H1 (cell line): ENCODE measurements at regions not wholly inside any gene's neighbourhood (a gene's known extent, or its start where the extent isn't known, plus 50 kb on each side); places are given as distances from the start of the nearest gene placed in this dataset.

Experiments used
- CTCF ChIA-PET: fragments of 300-600 bp; sonication (Branson Sonifier 250); formaldehyde crosslinking; loops from one replicate; lab custom pipeline; 2021; ENCODE audit not compliant: partially characterized antibody; lab: Charles Lee
- POLR2A ChIA-PET: fragments of 300-600 bp; sonication (Branson Sonifier 250); formaldehyde crosslinking; loops from one replicate; lab custom pipeline; 2021; ENCODE audit warnings: inconsistent platforms; ENCODE audit not compliant: partially characterized antibody; lab: Charles Lee
- DNase-seq, 2 experiments: peaks; one replicate each; pipeline versions ENCODE4 v3.0.0 to v3.0.0-alpha.2; 2010 to 2022; ENCODE audit warnings: low spot score in 2 of 2, low read depth in 1 of 2, mixed read lengths in 1 of 2
- FAIRE-seq: peaks from 2 replicates; lab custom pipeline; 2011; peaks lifted over from hg19 to GRCh38; lab: Jason Lieb, UNC
- H2AFZ ChIP-seq: 2 replicates; pipeline ENCODE4 v1.8.1; 2012; ENCODE audit warnings: low read length, inconsistent platforms
- H2AK5ac ChIP-seq: 2 replicates; pipeline ENCODE4 v1.6.1; 2013; ENCODE audit warnings: low read depth, low read length
- H2BK120ac ChIP-seq: replicated peaks from 2 replicates; pipeline ENCODE3; 2013; ENCODE audit warnings: low read depth, low read length, inconsistent platforms
- H2BK12ac ChIP-seq: 2 replicates; pipeline ENCODE4 v1.6.1; 2013; ENCODE audit warnings: low read depth, low read length
- H2BK15ac ChIP-seq: 2 replicates; pipeline ENCODE4 v1.6.1; 2013; ENCODE audit warnings: low read length
- H2BK20ac ChIP-seq: 2 replicates; pipeline ENCODE4 v1.6.1; 2013; ENCODE audit warnings: low read length
- H2BK5ac ChIP-seq: 2 replicates; pipeline ENCODE4 v1.6.1; 2013; ENCODE audit warnings: low read depth, low read length
- H3K14ac ChIP-seq: 2 replicates; pipeline ENCODE4 v1.6.1; 2013; ENCODE audit warnings: inconsistent platforms; ENCODE audit not compliant: insufficient read length
- H3K18ac ChIP-seq: 2 replicates; pipeline ENCODE4 v1.6.1; 2013; ENCODE audit warnings: low read length; ENCODE audit errors: extremely low read depth
- H3K23ac ChIP-seq: 2 replicates; pipeline ENCODE4 v1.6.1; 2013; ENCODE audit warnings: inconsistent platforms; ENCODE audit not compliant: insufficient read length
- H3K23me2 ChIP-seq: 2 replicates; pipeline ENCODE4 v1.6.1; 2013; ENCODE audit warnings: low read depth, low read length
- H3K27ac ChIP-seq: 2 replicates; pipeline ENCODE4 v1.6.1; 2011; ENCODE audit warnings: low read depth, low read length, inconsistent platforms
- H3K27me3 ChIP-seq, 4 experiments: replicated peaks in 1 of 4; 1 replicate in 1 of 4; 2 replicates in 3 of 4; pipeline versions ENCODE4 v1.6.1 to v1.8.1; 2011 to 2013; ENCODE audit warnings: low read length in 3 of 4, mild to moderate bottlenecking in 3 of 4, inconsistent platforms in 2 of 4, mixed read lengths in 2 of 4, moderate library complexity in 1 of 4; ENCODE audit not compliant: control insufficient read depth in 3 of 4, insufficient read depth in 3 of 4; ENCODE audit errors: extremely low read depth in 1 of 4
- H3K36me3 ChIP-seq, 4 experiments: 2 replicates each; pipeline versions ENCODE4 v1.6.1 to v1.8.1; 2011 to 2013; ENCODE audit warnings: mild to moderate bottlenecking in 4 of 4, low read length in 3 of 4, moderate library complexity in 2 of 4, control low read depth in 1 of 4, inconsistent platforms in 1 of 4; ENCODE audit not compliant: insufficient read depth in 4 of 4, control insufficient read depth in 2 of 4
- H3K4ac ChIP-seq: replicated peaks from 2 replicates; pipeline ENCODE3; 2013; ENCODE audit warnings: low read length, low read depth, mixed read lengths, inconsistent platforms; ENCODE audit not compliant: insufficient read length
- H3K4me1 ChIP-seq, 4 experiments: replicated peaks in 1 of 4; 1 replicate in 1 of 4; 2 replicates in 3 of 4; pipeline versions ENCODE4 v1.6.1 to v1.8.1; 2011 to 2013; ENCODE audit warnings: low read length in 3 of 4, inconsistent platforms in 2 of 4, mixed read lengths in 1 of 4; ENCODE audit not compliant: insufficient read depth in 4 of 4, control insufficient read depth in 3 of 4
- H3K4me2 ChIP-seq, 2 experiments: 2 replicates each; pipeline versions ENCODE4 v1.6.1 to v1.8.1; 2011 to 2013; ENCODE audit warnings: low read depth in 2 of 2, low read length in 2 of 2, control low read depth in 1 of 2, inconsistent platforms in 1 of 2, mild to moderate bottlenecking in 1 of 2; ENCODE audit not compliant: insufficient read depth in 1 of 2
- H3K4me3 ChIP-seq, 4 experiments: fragments of 200-600, 300-600 bp in 1 of 4; sonication (generic), shearing (Covaris generic), sonication (Bioruptor Twin) in 1 of 4; 2 replicates each; pipeline versions ENCODE4 v1.5.1 to v1.8.1; 2011 to 2016; ENCODE audit warnings: low read length in 4 of 4, low read depth in 3 of 4, control low read depth in 2 of 4, inconsistent platforms in 2 of 4, mild to moderate bottlenecking in 2 of 4, mixed read lengths in 1 of 4, moderate library complexity in 1 of 4; ENCODE audit not compliant: insufficient read depth in 2 of 4; ENCODE audit errors: extremely low read depth in 1 of 4
- H3K56ac ChIP-seq: replicated peaks from 2 replicates; pipeline ENCODE3; 2013; ENCODE audit warnings: low read depth, mild to moderate bottlenecking, mixed read lengths, low read length, inconsistent platforms; ENCODE audit not compliant: insufficient read length
- H3K79me1 ChIP-seq: 2 replicates; pipeline ENCODE4 v1.6.1; 2013; ENCODE audit warnings: low read depth, low read length, control low read depth
- H3K79me2 ChIP-seq, 2 experiments: 2 replicates each; pipeline versions ENCODE4 v1.6.1 to v1.8.1; 2012 to 2013; ENCODE audit warnings: low read length in 2 of 2, mild to moderate bottlenecking in 2 of 2, inconsistent platforms in 1 of 2; ENCODE audit not compliant: insufficient read depth in 2 of 2, control insufficient read depth in 1 of 2
- H3K9ac ChIP-seq, 4 experiments: replicated peaks in 1 of 4; 1 replicate in 1 of 4; 2 replicates in 3 of 4; pipeline versions ENCODE4 v1.6.1 to v1.8.1; 2011 to 2013; ENCODE audit warnings: low read depth in 3 of 4, low read length in 3 of 4, control low read depth in 2 of 4, mild to moderate bottlenecking in 2 of 4, moderate library complexity in 2 of 4, inconsistent platforms in 1 of 4; ENCODE audit errors: extremely low read depth in 1 of 4
- H3K9me3 ChIP-seq, 2 experiments: 2 replicates each; pipeline versions ENCODE4 v1.6.1 to v1.8.1; 2012 to 2013; ENCODE audit warnings: mild to moderate bottlenecking in 2 of 2, moderate library complexity in 2 of 2, control low read depth in 1 of 2, inconsistent platforms in 1 of 2, low read depth in 1 of 2, low read length in 1 of 2, mixed read lengths in 1 of 2; ENCODE audit not compliant: insufficient read depth in 2 of 2
- H4K20me1 ChIP-seq, 2 experiments: replicated peaks in 1 of 2; 2 replicates each; pipeline versions ENCODE3 to v1.8.1; 2011 to 2013; ENCODE audit warnings: inconsistent platforms in 2 of 2, low read length in 2 of 2, mild to moderate bottlenecking in 1 of 2; ENCODE audit not compliant: insufficient read depth in 2 of 2, control insufficient read depth in 1 of 2
- H4K5ac ChIP-seq: 2 replicates; pipeline ENCODE4 v1.6.1; 2013; ENCODE audit warnings: low read length, low read depth, mixed read lengths, inconsistent platforms; ENCODE audit not compliant: insufficient read length
- H4K8ac ChIP-seq: 2 replicates; pipeline ENCODE4 v1.8.0; 2013; ENCODE audit warnings: mild to moderate bottlenecking, moderate library complexity, low read length, inconsistent platforms; ENCODE audit not compliant: insufficient read depth; ENCODE audit errors: extremely low read depth
- H4K91ac ChIP-seq: replicated peaks from 2 replicates; pipeline ENCODE3; 2013; ENCODE audit warnings: low read length, mixed read lengths, inconsistent platforms; ENCODE audit not compliant: insufficient read length
- BRCA1 ChIP-seq: IDR thresholded peaks from 2 replicates; pipeline ENCODE4 v1.6.1; 2012; ENCODE audit warnings: low read depth, low read length, improper control_type of control experiment
- CBX5 ChIP-seq: fragments of 300-800, 300-1000 bp; sonication (generic); IDR thresholded peaks from 2 replicates; pipeline ENCODE4 v1.7.1; 2016; ENCODE audit warnings: antibody characterized with exemption, low read length, low read depth
- CTBP2 ChIP-seq: IDR thresholded peaks from 2 replicates; pipeline ENCODE4 v1.7.0; 2011; ENCODE audit warnings: borderline replicate concordance, mild to moderate bottlenecking, moderate library complexity, mixed read lengths, low read length; ENCODE audit not compliant: insufficient read depth, insufficient read length
- JUN ChIP-seq: IDR thresholded peaks from 2 replicates; pipeline ENCODE4 v1.6.1; 2011; ENCODE audit warnings: low read depth, mild to moderate bottlenecking, improper control_type of control experiment, low read length
- KDM1A ChIP-seq: fragments of 200-600, 300-600 bp; sonication (generic); IDR thresholded peaks from 2 replicates; pipeline ENCODE4 v1.7.1; 2016; ENCODE audit warnings: mild to moderate bottlenecking, low read length, borderline replicate concordance
- MAFK ChIP-seq: IDR thresholded peaks from 2 replicates; pipeline ENCODE4 v1.6.1; 2012; ENCODE audit warnings: low read depth, mild to moderate bottlenecking, improper control_type of control experiment, low read length
- SIRT6 ChIP-seq: IDR thresholded peaks from one replicate; pipeline ENCODE4 v1.7.1; 2012; ENCODE audit warnings: low read length, inconsistent platforms
- SP1 ChIP-seq: IDR thresholded peaks from 2 replicates; pipeline ENCODE4 v1.6.1; 2011; ENCODE audit warnings: low read depth, low read length
- YY1 ChIP-seq: IDR thresholded peaks from 2 replicates; pipeline ENCODE4 v1.6.1; 2011; ENCODE audit warnings: low read depth, mild to moderate bottlenecking, low read length
- WGBS, 2 experiments: shearing (Covaris generic) in 1 of 2; methylation state at CpG; one replicate each; pipeline versions ENCODE4 v1.1.6 to v1.1.7; 2013 to 2015; ENCODE audit warnings: low lambda C conversion rate in 2 of 2, mixed read lengths in 2 of 2, inconsistent platforms in 1 of 2, low coverage in 1 of 2, missing lambda C conversion rate in 1 of 2; ENCODE audit not compliant: insufficient replicate concordance in 2 of 2, insufficient coverage in 1 of 2, insufficient read length in 1 of 2; ENCODE audit errors: extremely low coverage in 1 of 2, missing lambda C conversion rate in 1 of 2; 5-methylcytosine and 5-hydroxymethylcytosine counted together
- TF ChIP-seq, protein P1 (sequence below), 3 experiments: IDR thresholded peaks; 1 replicate in 2 of 3; 2 replicates in 1 of 3; pipeline versions ENCODE4 v1.5.1 to v1.6.1; 2011; ENCODE audit warnings: low read length in 3 of 3, mild to moderate bottlenecking in 3 of 3, inconsistent platforms in 2 of 3, low read depth in 1 of 3, moderate library complexity in 1 of 3; ENCODE audit not compliant: insufficient read depth in 1 of 3; ENCODE audit errors: control extremely low read depth in 1 of 3
- TF ChIP-seq, protein P2 (sequence below): IDR thresholded peaks from 2 replicates; pipeline ENCODE4 v1.6.1; 2012; ENCODE audit warnings: low read length, inconsistent platforms

DNA sequence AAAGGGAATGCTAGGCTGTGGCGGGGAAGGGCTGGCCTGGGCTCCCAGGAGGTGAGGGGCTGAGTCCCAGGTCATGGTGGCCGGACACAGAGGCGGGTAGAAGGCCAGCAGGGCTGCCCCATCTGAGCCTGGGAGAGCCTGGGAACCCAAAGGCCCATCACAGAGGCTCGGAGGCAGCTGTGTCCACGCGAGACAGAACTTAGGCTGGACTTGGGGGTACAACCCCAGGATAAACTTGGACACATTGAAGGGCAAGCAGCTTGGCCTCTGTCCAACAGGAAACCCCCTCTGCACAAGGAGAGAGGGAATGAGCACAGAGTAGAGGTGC, 95.9 kb downstream of the ZFP36L2 start:
- Histone ChIP-seq H3K27me3 (no peaks in the 10 kb centered on the region), H3K14ac (no peak overlapping the region), H3K27ac (no peak overlapping the region), H3K4me1 (peaks cover 0 to 11% (median 3%) of the 10 kb centered on the region in 4 experiments; a peak in 3 of 7 replicates), H3K79me2 (no peaks in the 10 kb centered on the region), H4K5ac (no peak overlapping the region), H2BK120ac (no peak overlapping the region), H4K8ac (no peak overlapping the region), H2AFZ (no peak overlapping the region), H2BK5ac (no peak overlapping the region), H3K9me3 (no peaks in the 10 kb centered on the region), H3K79me1 (no peaks in the 10 kb centered on the region), H4K20me1 (no peaks in the 10 kb centered on the region), H2BK15ac (0 out of 2 replicates have a peak overlapping the region, but pooled peaks have one; percentile 46), H2BK20ac (no peak overlapping the region), H3K18ac (peak overlapping the region; percentile 78; the same call in 1 of the 2 replicates), H3K23me2 (no peaks in the 10 kb centered on the region), H3K36me3 (no peaks in the 10 kb centered on the region), H3K4me3 (no peak overlapping the region), H3K4me2 (no peak overlapping the region), H3K9ac (no peak overlapping the region), H3K4ac (no peak overlapping the region), H2AK5ac (no peak overlapping the region; the same call in 1 of the 2 replicates), H2BK12ac (0 out of 2 replicates have a peak overlapping the region, but pooled peaks have one; percentile 27), H3K56ac (no peak overlapping the region), H3K23ac (no peak overlapping the region), H4K91ac (no peak overlapping the region)
- FAIRE-seq (no peak), DNase-seq (no peak)
- WGBS, 2 experiments = 96% methylated on average over 6 of the region's 6 CpGs; no CpG with 5 or more reads in 1 of the 2 experiments
- POLR2A ChIA-PET = no interaction called here
- CTCF ChIA-PET = interaction anchor here (0.8 to 7.9 kb wide), 12 partner anchors 9 to 411 kb away, joined by 3 to 73 read pairs (median 4); partner anchors contain the start of gene ZFP36L2
- TF ChIP-seq, protein P1, sequence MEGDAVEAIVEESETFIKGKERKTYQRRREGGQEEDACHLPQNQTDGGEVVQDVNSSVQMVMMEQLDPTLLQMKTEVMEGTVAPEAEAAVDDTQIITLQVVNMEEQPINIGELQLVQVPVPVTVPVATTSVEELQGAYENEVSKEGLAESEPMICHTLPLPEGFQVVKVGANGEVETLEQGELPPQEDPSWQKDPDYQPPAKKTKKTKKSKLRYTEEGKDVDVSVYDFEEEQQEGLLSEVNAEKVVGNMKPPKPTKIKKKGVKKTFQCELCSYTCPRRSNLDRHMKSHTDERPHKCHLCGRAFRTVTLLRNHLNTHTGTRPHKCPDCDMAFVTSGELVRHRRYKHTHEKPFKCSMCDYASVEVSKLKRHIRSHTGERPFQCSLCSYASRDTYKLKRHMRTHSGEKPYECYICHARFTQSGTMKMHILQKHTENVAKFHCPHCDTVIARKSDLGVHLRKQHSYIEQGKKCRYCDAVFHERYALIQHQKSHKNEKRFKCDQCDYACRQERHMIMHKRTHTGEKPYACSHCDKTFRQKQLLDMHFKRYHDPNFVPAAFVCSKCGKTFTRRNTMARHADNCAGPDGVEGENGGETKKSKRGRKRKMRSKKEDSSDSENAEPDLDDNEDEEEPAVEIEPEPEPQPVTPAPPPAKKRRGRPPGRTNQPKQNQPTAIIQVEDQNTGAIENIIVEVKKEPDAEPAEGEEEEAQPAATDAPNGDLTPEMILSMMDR (IDR thresholded peaks at IDR 0.05; ENCODE audit: control extremely low read depth in 1 of 3, insufficient read depth in 1 of 3, low read depth in 1 of 3, low read length in 3 of 3) = no peak
- TF ChIP-seq JUN (no peak), SIRT6 (no peak), BRCA1 (no peak), CBX5 (no peak), SP1 (no peak), YY1 (no peak), CTBP2 (no peak), KDM1A (no peak), MAFK (no peak)
- TF ChIP-seq, protein P2, sequence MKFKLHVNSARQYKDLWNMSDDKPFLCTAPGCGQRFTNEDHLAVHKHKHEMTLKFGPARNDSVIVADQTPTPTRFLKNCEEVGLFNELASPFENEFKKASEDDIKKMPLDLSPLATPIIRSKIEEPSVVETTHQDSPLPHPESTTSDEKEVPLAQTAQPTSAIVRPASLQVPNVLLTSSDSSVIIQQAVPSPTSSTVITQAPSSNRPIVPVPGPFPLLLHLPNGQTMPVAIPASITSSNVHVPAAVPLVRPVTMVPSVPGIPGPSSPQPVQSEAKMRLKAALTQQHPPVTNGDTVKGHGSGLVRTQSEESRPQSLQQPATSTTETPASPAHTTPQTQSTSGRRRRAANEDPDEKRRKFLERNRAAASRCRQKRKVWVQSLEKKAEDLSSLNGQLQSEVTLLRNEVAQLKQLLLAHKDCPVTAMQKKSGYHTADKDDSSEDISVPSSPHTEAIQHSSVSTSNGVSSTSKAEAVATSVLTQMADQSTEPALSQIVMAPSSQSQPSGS = no peak
